ENCODE measurements at regions not wholly inside any gene's neighbourhood (a gene's known extent, or its start where the extent isn't known, plus 50 kb on each side); places are given as distances from the start of the nearest gene placed in this dataset.

DNA sequence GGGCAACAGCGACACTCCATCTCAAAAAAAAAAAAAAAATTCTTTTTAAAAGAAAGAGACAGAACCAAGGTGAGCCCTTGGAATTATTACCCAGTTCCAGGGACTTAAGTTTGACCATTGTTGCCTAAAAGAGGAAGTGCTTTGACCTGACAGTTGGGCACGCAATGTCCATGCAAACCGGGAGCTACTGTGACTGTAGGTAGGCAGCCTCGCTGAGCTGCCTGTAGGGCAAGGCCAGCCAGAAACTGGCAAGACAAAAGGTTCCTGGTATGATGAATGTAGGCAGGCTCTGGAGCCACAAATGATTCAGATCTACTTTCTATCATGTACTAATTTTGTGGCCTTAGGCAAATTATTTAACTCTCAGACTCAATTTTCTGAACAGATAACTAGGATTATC is 334.8 kb upstream of the ZNF462 start:
- no peak for TF ChIP-seq POLR2AphosphoS5 (IDR thresholded peaks at IDR 0.05)
- TF ChIP-seq, protein P1, sequence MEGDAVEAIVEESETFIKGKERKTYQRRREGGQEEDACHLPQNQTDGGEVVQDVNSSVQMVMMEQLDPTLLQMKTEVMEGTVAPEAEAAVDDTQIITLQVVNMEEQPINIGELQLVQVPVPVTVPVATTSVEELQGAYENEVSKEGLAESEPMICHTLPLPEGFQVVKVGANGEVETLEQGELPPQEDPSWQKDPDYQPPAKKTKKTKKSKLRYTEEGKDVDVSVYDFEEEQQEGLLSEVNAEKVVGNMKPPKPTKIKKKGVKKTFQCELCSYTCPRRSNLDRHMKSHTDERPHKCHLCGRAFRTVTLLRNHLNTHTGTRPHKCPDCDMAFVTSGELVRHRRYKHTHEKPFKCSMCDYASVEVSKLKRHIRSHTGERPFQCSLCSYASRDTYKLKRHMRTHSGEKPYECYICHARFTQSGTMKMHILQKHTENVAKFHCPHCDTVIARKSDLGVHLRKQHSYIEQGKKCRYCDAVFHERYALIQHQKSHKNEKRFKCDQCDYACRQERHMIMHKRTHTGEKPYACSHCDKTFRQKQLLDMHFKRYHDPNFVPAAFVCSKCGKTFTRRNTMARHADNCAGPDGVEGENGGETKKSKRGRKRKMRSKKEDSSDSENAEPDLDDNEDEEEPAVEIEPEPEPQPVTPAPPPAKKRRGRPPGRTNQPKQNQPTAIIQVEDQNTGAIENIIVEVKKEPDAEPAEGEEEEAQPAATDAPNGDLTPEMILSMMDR (IDR thresholded peaks at IDR 0.05), result no peak
